ENCODE measurements at regions not wholly inside any gene's neighbourhood (a gene's known extent, or its start where the extent isn't known, plus 50 kb on each side); places are given as distances from the start of the nearest gene placed in this dataset.
A peak's percentile ranks its signal among the peaks of the same experiment; 100 is the strongest.
"Not testable (repeated sequence)": the region's sequence is repeated elsewhere in the genome, so short reads cannot be mapped to it uniquely, and the experiment has no call there.

- no peak for ATAC-seq (replicated peaks; ENCODE audit: extremely low read depth, poor library complexity, severe bottlenecking)
- H3K4me3 Mint-ChIP-seq: no peak overlapping the region
- H3K9me3 Mint-ChIP-seq: no peaks in the 10 kb centered on the region
- no peaks in the 10 kb centered on the region for H3K4me1 Mint-ChIP-seq
- DNase-seq (ENCODE audit: low spot score in 2 of 2): no peak
- H3K36me3 Mint-ChIP-seq (ENCODE audit: insufficient read depth): no peaks in the 10 kb centered on the region
- no peaks in the 10 kb centered on the region for H3K27me3 Mint-ChIP-seq
- no peak overlapping the region for H3K27ac Mint-ChIP-seq (ENCODE audit: low read depth)
These were observed 295.2 kb downstream of the GATA3 start for GRCh38 chr10:8349610-8350249.

GRCh38 chr10:8350250-8350967 lies 295.9 kb downstream of the GATA3 start:
- no peak overlapping the region for H3K27ac Mint-ChIP-seq (ENCODE audit: low read depth)
- DNase-seq (ENCODE audit: low spot score in 2 of 2) (no peak), ATAC-seq (replicated peaks; ENCODE audit: extremely low read depth, poor library complexity, severe bottlenecking) (no peak)
- H3K36me3 Mint-ChIP-seq (ENCODE audit: insufficient read depth): no peaks in the 10 kb centered on the region
- no peaks in the 10 kb centered on the region for H3K27me3 Mint-ChIP-seq
- no peaks in the 10 kb centered on the region for H3K9me3 Mint-ChIP-seq
- H3K4me3 Mint-ChIP-seq: no peak overlapping the region
- H3K4me1 Mint-ChIP-seq: no peaks in the 10 kb centered on the region

GRCh38 chr10:8352171-8353075 lies 297.9 kb downstream of the GATA3 start:
- H3K4me3 Mint-ChIP-seq: no peak overlapping the region
- H3K27me3 Mint-ChIP-seq: no peaks in the 10 kb centered on the region
- H3K9me3 Mint-ChIP-seq: no peaks in the 10 kb centered on the region
- H3K36me3 Mint-ChIP-seq (ENCODE audit: insufficient read depth): no peaks in the 10 kb centered on the region
- DNase-seq (ENCODE audit: low spot score in 2 of 2) (no peak), ATAC-seq (replicated peaks; ENCODE audit: extremely low read depth, poor library complexity, severe bottlenecking) (no peak)
- H3K27ac Mint-ChIP-seq (ENCODE audit: low read depth): no peak overlapping the region
- H3K4me1 Mint-ChIP-seq: no peaks in the 10 kb centered on the region

- H3K27me3 Mint-ChIP-seq: no peaks in the 10 kb centered on the region
- no peak overlapping the region for H3K4me3 Mint-ChIP-seq
- no peak overlapping the region for H3K27ac Mint-ChIP-seq (ENCODE audit: low read depth)
- ATAC-seq (replicated peaks; ENCODE audit: extremely low read depth, poor library complexity, severe bottlenecking): no peak
- H3K36me3 Mint-ChIP-seq (ENCODE audit: insufficient read depth): peaks cover 2% of the 10 kb centered on the region
- peaks cover 14% of the 10 kb centered on the region for H3K4me1 Mint-ChIP-seq
- no peak for DNase-seq (ENCODE audit: low spot score in 2 of 2)
- H3K9me3 Mint-ChIP-seq: no peaks in the 10 kb centered on the region
These were observed 301.8 kb downstream of the GATA3 start for GRCh38 chr10:8356283-8356682.

- ATAC-seq (replicated peaks; ENCODE audit: extremely low read depth, poor library complexity, severe bottlenecking) (no peak), DNase-seq (ENCODE audit: low spot score in 2 of 2) (no peak)
- no peaks in the 10 kb centered on the region for H3K9me3 Mint-ChIP-seq
- H3K36me3 Mint-ChIP-seq (ENCODE audit: insufficient read depth): peaks cover 2% of the 10 kb centered on the region
- no peaks in the 10 kb centered on the region for H3K27me3 Mint-ChIP-seq
- H3K4me1 Mint-ChIP-seq: peaks cover 29% of the 10 kb centered on the region
- H3K27ac Mint-ChIP-seq (ENCODE audit: low read depth): no peak overlapping the region
- H3K4me3 Mint-ChIP-seq: no peak overlapping the region
These were observed 305.0 kb downstream of the GATA3 start for GRCh38 chr10:8359467-8359866.

- no peak for DNase-seq (ENCODE audit: low spot score in 2 of 2)
- H3K27me3 Mint-ChIP-seq: no peaks in the 10 kb centered on the region
- peak; percentile 88 for ATAC-seq (replicated peaks; ENCODE audit: extremely low read depth, poor library complexity, severe bottlenecking)
- no peaks in the 10 kb centered on the region for H3K9me3 Mint-ChIP-seq
- H3K4me3 Mint-ChIP-seq: peak overlapping the region; percentile 46
- peaks cover 2% of the 10 kb centered on the region for H3K36me3 Mint-ChIP-seq (ENCODE audit: insufficient read depth)
- H3K27ac Mint-ChIP-seq (ENCODE audit: low read depth): peak overlapping the region; percentile 83
- H3K4me1 Mint-ChIP-seq: peaks cover 29% of the 10 kb centered on the region
These were observed 305.9 kb downstream of the GATA3 start for GRCh38 chr10:8360365-8360764.

GRCh38 chr10:8360814-8361509 lies 306.5 kb downstream of the GATA3 start:
- Mint-ChIP-seq H3K27ac (ENCODE audit: low read depth) (peak overlapping the region; percentile 83), H3K4me1 (peaks cover 35% of the 10 kb centered on the region), H3K4me3 (peak overlapping the region; percentile 46)

GRCh38 chr10:8361510-8361844 lies 307.0 kb downstream of the GATA3 start:
- H3K4me1 Mint-ChIP-seq: peaks cover 40% of the 10 kb centered on the region
- ATAC-seq (replicated peaks; ENCODE audit: extremely low read depth, poor library complexity, severe bottlenecking): no peak
- peaks cover 7% of the 10 kb centered on the region for H3K36me3 Mint-ChIP-seq (ENCODE audit: insufficient read depth)
- no peak overlapping the region for H3K27ac Mint-ChIP-seq (ENCODE audit: low read depth)
- H3K4me3 Mint-ChIP-seq: no peak overlapping the region
- no peak for DNase-seq (ENCODE audit: low spot score in 2 of 2)
- H3K9me3 Mint-ChIP-seq: no peaks in the 10 kb centered on the region
- H3K27me3 Mint-ChIP-seq: no peaks in the 10 kb centered on the region

More at GRCh38 chr10:8360814-8361509, 306.5 kb downstream of the GATA3 start:
- no peak for DNase-seq (ENCODE audit: low spot score in 2 of 2)
- ATAC-seq (replicated peaks; ENCODE audit: extremely low read depth, poor library complexity, severe bottlenecking): no peak
- no peaks in the 10 kb centered on the region for H3K9me3 Mint-ChIP-seq
- H3K36me3 Mint-ChIP-seq (ENCODE audit: insufficient read depth): peaks cover 7% of the 10 kb centered on the region
- no peaks in the 10 kb centered on the region for H3K27me3 Mint-ChIP-seq

- peak in 1 of 2 donors; percentile 49 for DNase-seq (ENCODE audit: low spot score in 2 of 2)
- H3K27ac Mint-ChIP-seq (ENCODE audit: low read depth): peak overlapping the region; percentile 79
- peak; percentile 75 for ATAC-seq (replicated peaks; ENCODE audit: extremely low read depth, poor library complexity, severe bottlenecking)
These were observed 311.7 kb downstream of the GATA3 start for GRCh38 chr10:8365935-8366911.

GRCh38 chr10:8367672-8368411 lies 313.4 kb downstream of the GATA3 start:
- not testable (repeated sequence) for H3K27ac Mint-ChIP-seq (ENCODE audit: low read depth); ATAC-seq (replicated peaks; ENCODE audit: extremely low read depth, poor library complexity, severe bottlenecking)
- H3K4me1 Mint-ChIP-seq: peaks cover 38% of the 10 kb centered on the region

More at GRCh38 chr10:8365935-8366911, 311.7 kb downstream of the GATA3 start:
- peaks cover 5% of the 10 kb centered on the region for H3K36me3 Mint-ChIP-seq (ENCODE audit: insufficient read depth)
- H3K27me3 Mint-ChIP-seq: no peaks in the 10 kb centered on the region
- no peaks in the 10 kb centered on the region for H3K9me3 Mint-ChIP-seq
- peaks cover 40% of the 10 kb centered on the region for H3K4me1 Mint-ChIP-seq
- no peak overlapping the region for H3K4me3 Mint-ChIP-seq

GRCh38 chr10:8369666-8370065 lies 315.2 kb downstream of the GATA3 start:
- ATAC-seq (replicated peaks; ENCODE audit: extremely low read depth, poor library complexity, severe bottlenecking) (no peak), DNase-seq (ENCODE audit: low spot score in 2 of 2) (no peak)
- Mint-ChIP-seq H3K4me1 (peaks cover 24% of the 10 kb centered on the region), H3K27ac (ENCODE audit: low read depth) (no peak overlapping the region), H3K36me3 (ENCODE audit: insufficient read depth) (peaks cover 5% of the 10 kb centered on the region), H3K4me3 (no peak overlapping the region), H3K27me3 (no peaks in the 10 kb centered on the region), H3K9me3 (no peaks in the 10 kb centered on the region)

More at GRCh38 chr10:8367672-8368411, 313.4 kb downstream of the GATA3 start:
- H3K9me3 Mint-ChIP-seq; DNase-seq (ENCODE audit: low spot score in 2 of 2); H3K27me3 Mint-ChIP-seq; H3K36me3 Mint-ChIP-seq (ENCODE audit: insufficient read depth); H3K4me3 Mint-ChIP-seq: not testable (repeated sequence)
